ENCODE measurements at regions not wholly inside any gene's neighbourhood (a gene's known extent, or its start where the extent isn't known, plus 50 kb on each side); places are given as distances from the start of the nearest gene placed in this dataset.

DNA sequence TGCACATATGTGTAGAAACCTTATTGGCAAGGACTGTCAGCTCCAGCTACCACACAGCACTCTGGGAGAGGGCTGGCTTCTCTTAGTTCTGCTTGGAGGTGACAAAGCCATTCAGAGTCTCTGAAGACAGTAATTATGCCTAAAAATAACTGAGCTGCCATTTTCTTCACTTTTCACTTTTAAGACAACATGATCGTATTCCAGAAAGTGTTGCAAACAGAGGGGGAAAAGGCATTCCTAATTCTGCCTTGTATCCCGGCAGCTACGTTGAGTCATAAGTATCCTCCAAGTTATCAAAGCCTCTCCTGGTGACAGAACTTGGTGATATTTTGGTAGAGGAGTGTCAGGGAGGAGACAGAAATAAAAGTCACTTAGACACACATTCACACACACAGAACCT is 327.7 kb downstream of the HAPSTR1 start:
- no peak for TF ChIP-seq CTCF (IDR thresholded peaks at IDR 0.05)
- TF ChIP-seq ZNF317 (CRISPR knock-in tag; IDR thresholded peaks at IDR 0.05; ENCODE audit: borderline replicate concordance, low read depth): no peak
- no peak for TF ChIP-seq ZMAT4 (CRISPR knock-in tag; IDR thresholded peaks at IDR 0.05)
- TF ChIP-seq, protein P1, sequence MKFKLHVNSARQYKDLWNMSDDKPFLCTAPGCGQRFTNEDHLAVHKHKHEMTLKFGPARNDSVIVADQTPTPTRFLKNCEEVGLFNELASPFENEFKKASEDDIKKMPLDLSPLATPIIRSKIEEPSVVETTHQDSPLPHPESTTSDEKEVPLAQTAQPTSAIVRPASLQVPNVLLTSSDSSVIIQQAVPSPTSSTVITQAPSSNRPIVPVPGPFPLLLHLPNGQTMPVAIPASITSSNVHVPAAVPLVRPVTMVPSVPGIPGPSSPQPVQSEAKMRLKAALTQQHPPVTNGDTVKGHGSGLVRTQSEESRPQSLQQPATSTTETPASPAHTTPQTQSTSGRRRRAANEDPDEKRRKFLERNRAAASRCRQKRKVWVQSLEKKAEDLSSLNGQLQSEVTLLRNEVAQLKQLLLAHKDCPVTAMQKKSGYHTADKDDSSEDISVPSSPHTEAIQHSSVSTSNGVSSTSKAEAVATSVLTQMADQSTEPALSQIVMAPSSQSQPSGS (CRISPR knock-in tag; IDR thresholded peaks at IDR 0.05; ENCODE audit: borderline replicate concordance, low read depth): no peak
- TF ChIP-seq, protein P2, sequence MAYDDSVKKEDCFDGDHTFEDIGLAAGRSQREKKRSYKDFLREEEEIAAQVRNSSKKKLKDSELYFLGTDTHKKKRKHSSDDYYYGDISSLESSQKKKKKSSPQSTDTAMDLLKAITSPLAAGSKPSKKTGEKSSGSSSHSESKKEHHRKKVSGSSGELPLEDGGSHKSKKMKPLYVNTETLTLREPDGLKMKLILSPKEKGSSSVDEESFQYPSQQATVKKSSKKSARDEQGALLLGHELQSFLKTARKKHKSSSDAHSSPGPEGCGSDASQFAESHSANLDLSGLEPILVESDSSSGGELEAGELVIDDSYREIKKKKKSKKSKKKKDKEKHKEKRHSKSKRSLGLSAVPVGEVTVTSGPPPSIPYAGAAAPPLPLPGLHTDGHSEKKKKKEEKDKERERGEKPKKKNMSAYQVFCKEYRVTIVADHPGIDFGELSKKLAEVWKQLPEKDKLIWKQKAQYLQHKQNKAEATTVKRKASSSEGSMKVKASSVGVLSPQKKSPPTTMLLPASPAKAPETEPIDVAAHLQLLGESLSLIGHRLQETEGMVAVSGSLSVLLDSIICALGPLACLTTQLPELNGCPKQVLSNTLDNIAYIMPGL (CRISPR knock-in tag; IDR thresholded peaks at IDR 0.05): no peak
- TF ChIP-seq NFYB (CRISPR knock-in tag; conservative IDR thresholded peaks at IDR 0.05; ENCODE audit: low read depth): no peak

Data from WTC11 (cell line).